HG03442 (cell line): ENCODE measurements at regions not wholly inside any gene's neighbourhood (a gene's known extent, or its start where the extent isn't known, plus 50 kb on each side); places are given as distances from the start of the nearest gene placed in this dataset.

Experiments
- ATAC-seq: cut with Tn5 transposase; IDR thresholded peaks from one replicate; pipeline ENCODE4 v1.9.1; 2021; ENCODE audit warnings: mild to moderate bottlenecking, moderate library complexity; ENCODE audit not compliant: unreplicated experiment

- no peak for ATAC-seq
Measured at GRCh38 chr19:29321116-29321515, 108.2 kb upstream of the UQCRFS1 start.

DNA sequence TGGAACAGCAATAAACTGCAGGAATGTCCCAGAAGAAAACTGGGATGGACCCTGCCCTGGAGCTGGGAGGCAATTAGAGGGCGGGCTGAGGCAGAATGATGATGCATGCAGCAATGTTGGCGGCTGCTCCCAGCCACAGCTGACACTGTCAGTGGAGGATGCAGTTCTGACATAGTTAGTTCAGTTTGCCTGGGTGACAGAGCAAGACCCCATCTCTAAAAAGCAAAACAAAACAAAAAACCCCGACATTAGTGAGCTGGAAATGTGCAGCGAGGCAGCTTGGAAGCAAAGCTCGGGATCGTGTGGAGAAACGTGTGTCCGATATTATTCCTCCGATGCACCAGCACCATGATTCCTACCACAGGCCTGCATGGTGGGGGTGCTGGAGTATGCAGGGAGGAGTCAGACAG, 110.1 kb upstream of the UQCRFS1 start:
- ATAC-seq, result no peak

GRCh38 chr19:29323440-29324290, 110.7 kb upstream of the UQCRFS1 start:
- no peak for ATAC-seq

DNA sequence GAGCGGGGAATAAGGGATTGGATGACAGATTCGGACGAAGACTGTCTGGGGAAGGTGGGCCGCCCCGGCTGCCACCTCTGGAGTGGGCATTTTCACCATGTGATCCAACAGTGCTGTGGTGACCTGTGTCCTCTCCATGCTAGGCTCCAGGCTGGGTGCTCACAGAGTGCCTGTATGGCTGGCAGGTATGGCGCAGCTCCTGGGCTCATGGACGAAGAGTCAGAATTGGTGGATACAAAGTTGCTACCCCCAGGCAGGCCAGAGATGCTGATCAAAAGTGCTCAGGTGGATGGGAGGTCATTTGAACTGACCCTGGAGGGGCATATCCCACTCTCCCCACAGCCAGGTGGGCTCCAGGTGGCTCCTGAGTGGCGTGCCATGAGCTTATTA, 111.3 kb upstream of the UQCRFS1 start:
- ATAC-seq, result no peak

DNA sequence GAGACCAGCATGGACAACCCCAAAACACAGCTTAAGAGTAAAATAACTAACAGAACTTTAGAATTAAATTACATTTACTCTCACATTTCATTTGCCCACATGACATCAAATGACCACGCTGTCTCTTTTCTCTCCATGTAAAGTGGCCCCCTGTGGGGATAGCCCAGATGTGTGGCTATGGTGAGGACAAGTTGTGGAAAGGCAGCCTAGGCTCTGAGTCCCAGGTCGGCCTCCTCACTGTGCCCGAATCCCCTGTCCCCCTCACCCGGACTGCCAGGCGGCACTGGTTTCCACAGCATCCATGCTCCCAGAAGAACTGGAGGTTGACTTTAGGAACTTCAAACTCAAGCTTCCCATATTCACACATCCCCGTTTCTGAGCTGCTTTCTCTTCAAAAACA, 111.8 kb upstream of the UQCRFS1 start:
- ATAC-seq, result no peak

- ATAC-seq, result no peak
Measured at GRCh38 chr19:29325241-29325975, 112.5 kb upstream of the UQCRFS1 start.

DNA sequence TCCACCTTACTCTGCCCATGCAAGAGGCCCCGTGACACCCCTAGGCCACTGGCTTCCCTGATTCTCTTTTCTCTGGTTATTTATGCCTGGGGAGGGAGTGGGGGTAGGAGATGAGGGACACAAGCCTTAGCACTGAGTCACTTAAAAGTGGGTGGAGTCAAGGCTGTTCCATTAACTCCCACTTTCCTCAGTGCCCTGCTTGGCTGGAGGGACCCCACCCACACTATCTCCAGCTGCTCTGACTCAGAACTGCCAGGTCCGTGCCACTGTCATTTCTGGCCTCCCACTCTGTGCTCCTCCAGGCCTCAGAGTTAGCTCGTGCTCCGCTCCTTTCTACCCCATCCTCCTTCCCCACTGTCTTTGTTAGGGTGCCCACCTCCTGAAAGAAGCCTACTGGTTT, 113.4 kb upstream of the UQCRFS1 start:
- ATAC-seq, result no peak

DNA sequence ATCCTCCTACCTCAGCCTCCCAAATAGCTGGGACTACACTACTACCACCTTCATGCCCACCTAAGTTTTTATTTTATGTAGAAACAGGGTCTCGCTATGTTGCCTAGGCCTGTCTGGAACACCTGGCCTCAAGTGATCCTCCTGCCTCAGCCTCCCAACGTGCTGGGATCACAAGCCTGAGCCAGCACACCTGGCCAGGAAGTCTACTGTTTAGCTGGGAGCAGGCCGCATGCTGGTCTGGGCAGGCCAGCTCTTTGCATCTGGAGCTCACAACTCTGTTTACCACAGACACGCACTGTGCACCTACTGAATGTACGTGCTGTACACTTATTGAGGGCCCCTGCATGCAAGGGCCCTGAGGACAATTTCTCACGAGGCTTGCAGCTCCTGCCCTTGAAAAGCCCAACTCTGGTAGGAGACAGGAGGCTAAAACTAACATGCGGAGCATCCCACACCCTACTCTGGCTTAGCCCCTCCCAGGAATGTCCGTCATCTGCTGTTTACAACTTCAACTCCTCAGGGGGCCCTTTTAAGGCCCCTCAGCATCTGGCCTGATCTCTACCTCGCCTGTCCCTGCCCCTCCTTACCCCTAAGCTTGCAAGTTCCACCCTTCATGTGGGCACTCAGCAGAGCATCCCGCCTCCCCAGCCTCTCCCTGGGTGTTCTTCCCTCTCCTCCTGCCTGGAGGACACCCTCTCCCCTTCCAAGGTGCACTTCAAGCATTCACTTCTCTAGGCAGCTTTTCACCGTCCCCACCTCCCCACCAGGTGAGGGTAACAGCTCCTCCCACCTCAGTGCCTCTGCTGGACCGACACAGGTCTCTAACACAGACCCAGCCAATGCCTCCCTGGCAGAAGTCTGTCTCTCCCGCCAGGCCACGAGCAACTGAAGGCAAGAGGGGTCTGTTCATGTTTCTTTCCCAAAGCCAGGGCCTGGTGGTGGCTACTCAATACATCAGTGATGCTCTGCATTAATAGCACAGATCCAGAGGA, 114.2 kb upstream of the UQCRFS1 start:
- ATAC-seq, result no peak

- no peak for ATAC-seq
Measured at GRCh38 chr19:29328586-29328985, 115.6 kb upstream of the UQCRFS1 start.

GRCh38 chr19:29329460-29330134, 116.6 kb upstream of the UQCRFS1 start:
- ATAC-seq, result no peak

GRCh38 chr19:29336425-29336824, 123.5 kb upstream of the UQCRFS1 start:
- no peak for ATAC-seq

- ATAC-seq, result no peak
Measured at GRCh38 chr19:29337029-29337428, 124.1 kb upstream of the UQCRFS1 start.

DNA sequence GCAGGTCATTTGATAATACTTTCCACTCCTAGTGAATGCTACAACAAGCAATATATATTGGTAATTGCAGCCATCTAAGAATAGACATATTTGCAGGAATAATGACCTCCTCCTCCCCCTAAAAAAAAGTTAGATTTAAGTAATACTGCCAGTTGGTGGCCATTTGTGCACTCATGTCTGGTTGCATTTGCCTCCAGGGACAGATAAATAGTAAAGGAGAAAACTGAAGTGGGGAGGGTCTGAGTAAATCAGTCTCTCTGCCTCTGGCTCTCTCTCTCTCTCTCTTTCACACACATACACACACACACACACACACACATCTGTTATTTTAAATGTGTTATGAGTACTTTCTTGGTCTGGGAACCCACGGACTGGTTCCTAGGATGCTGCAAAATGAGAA, 125.5 kb upstream of the UQCRFS1 start:
- no peak for ATAC-seq

GRCh38 chr19:29342721-29343120, 129.8 kb upstream of the UQCRFS1 start:
- no peak for ATAC-seq

GRCh38 chr19:29364224-29364726, 151.3 kb upstream of the UQCRFS1 start:
- ATAC-seq, result no peak

GRCh38 chr19:29364999-29365398, 152.0 kb upstream of the UQCRFS1 start:
- ATAC-seq, result no peak

- ATAC-seq, result no peak
Measured at GRCh38 chr19:29365836-29366417, 153.0 kb upstream of the UQCRFS1 start.

- no peak for ATAC-seq
Measured at GRCh38 chr19:29366757-29367156, 153.8 kb upstream of the UQCRFS1 start.

DNA sequence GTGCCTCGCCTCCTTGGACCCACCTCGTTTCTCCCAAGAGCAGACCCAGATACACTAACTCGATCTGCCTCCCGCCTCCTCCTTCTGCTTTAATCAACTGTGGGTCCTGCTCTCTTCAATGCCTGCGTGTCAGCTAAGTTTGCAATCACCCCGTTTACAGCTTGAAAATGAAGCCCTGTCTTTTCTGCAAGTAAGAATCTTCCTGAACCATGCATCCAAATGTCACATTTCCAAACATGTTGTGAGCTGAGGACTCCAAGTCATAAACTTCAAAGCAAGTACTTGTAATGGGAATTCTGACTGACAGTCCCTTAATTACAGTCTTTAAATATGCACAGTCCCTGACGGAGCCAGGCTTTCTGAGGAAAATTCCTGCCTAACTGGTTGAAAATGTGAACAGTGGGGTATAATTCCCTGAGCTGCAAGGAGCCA, 154.9 kb upstream of the UQCRFS1 start:
- no peak for ATAC-seq

DNA sequence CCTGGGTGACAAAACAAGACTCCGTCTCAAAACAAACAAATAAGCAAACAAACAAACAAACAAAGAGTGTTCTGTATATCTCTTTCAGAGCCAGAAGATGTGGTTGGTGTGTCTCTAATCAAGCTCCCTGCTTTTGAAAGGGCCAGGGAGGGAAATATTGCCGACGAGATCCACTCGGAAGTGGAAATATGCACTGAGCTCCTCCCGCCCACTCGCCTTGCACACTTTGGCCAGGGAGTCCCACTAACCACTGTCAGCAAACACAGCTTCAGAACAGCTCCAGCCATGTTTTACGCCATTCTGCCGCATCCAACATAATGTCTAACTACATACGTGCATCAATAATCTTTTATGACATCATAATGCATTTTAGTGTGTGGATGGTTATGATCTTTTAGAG, 155.5 kb upstream of the VSTM2B start:
- no peak for ATAC-seq
